ENCODE measurements at regions not wholly inside any gene's neighbourhood (a gene's known extent, or its start where the extent isn't known, plus 50 kb on each side); places are given as distances from the start of the nearest gene placed in this dataset.
"Not testable (repeated sequence)": the region's sequence is repeated elsewhere in the genome, so short reads cannot be mapped to it uniquely, and the experiment has no call there.

DNA sequence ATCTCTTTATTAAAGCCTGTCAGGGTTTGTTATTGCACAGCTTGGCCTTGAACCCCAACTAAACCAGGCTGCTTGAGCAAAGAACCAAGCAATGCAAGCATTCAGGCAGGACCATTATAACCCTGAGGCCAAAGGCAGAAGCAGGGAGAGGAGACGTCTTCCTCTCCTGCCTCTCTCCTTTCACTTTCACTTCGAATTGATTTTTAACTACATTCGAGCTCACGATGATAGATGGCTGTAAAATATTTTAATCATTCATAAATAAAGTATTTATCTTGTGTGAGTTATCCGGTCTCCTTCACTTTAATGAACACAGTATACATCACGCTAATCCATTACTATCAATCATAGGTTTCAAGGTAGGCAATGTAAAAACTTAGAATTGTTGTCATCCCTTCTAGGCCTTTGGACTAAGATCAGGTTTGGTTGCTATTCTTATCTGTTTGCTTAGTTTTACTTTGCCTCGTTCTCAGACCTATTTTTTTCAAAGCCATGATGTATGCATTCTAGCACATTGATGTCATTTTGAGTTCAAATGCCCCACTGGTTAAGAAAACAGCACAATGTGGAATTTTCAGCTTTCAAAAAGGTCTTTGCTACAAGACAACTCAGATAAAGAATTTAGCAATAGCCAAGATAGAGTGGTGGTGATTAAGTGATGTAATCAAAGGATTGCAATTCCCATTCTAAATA, 480.2 kb upstream of the RUNX1 start:
- DNase-seq, result no peak

- no peak for DNase-seq
These were observed 479.3 kb upstream of the RUNX1 start for GRCh38 chr21:35528116-35529042.

- DNase-seq, result no peak
These were observed 478.3 kb upstream of the RUNX1 start for GRCh38 chr21:35527358-35527757.

DNA sequence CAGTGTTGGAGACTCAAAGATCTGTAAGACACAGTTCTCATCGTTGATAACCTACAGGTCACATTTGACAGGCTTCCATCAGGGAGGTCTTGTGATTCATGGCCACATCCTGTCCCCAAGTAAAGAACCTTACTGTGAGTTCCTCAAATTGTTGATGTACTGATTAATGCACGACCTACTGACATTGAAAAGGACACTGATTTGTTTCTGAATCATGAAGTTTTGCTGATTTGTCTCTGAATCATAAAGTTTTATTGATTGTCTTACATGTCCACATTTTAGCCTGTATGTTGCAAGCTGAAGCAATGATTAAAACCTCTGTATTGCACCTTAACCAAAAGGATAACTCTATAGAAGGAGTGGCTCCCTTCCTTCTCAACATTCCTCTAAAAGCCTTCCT, 476.3 kb upstream of the RUNX1 start:
- no peak for DNase-seq

- DNase-seq, result no peak
These were observed 472.9 kb upstream of the RUNX1 start for GRCh38 chr21:35521852-35522505.

DNA sequence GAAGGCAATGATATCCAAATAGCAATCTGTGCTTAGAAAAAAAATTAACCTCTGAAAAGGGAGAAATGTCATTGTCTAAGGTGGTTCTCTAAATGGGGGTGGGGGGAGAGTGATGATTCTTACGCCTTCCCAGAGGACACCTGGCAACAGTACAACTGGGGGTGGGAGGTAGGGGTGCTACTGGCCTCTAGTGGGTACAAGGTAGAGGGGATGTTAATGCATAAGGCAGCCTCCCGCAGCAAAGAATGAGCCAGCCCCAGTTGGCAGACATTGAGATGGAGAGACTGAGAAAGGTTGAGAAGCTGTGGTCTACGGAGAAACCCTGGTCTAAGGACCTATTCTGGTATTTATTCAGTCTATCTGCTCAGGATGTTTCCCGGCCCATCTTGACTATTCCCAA, 472.2 kb upstream of the RUNX1 start:
- DNase-seq, result no peak

- no peak for DNase-seq
These were observed 471.8 kb upstream of the RUNX1 start for GRCh38 chr21:35520856-35521255.

GRCh38 chr21:35520302-35520701, 471.2 kb upstream of the RUNX1 start:
- DNase-seq, result no peak

DNA sequence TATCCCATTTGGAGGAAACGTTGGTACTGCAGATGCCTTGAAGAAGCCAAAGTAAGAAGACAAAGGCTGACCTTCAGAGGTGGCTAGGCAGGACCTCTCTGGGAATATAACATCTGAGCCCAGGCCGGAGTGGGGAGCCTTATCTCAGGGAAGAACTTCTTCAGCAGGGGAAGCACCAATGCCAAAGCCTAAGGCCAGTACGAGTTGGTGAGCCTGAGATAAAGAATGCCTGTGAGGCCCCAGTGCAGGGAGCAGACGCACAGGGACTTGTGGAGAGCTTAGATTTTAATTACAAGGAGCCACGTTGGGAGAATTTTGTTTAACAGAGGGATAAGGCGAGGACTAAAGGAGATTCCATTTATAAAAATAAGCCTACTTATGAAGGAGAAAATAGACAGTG, 468.8 kb upstream of the RUNX1 start:
- no peak for DNase-seq

DNA sequence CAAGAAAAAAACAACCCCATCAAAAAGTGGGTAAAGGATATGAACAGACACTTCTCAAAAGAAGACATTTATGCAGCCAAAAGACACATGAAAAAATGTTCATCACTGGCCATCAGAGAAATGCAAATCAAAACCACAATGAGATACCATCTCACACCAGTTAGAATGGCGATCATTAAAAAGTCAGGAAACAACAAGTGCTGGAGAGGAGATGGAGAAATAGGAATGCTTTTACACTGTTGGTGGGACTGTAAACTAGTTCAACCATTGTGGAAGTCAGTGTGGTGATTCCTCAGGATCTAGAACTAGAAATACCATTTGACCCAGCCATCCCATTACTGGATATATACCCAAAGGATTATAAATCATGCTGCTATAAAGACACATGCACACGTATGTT, 467.2 kb upstream of the RUNX1 start:
- not testable (repeated sequence) for DNase-seq

- no peak for DNase-seq
These were observed 463.2 kb upstream of the RUNX1 start for GRCh38 chr21:35512346-35512745.

DNA sequence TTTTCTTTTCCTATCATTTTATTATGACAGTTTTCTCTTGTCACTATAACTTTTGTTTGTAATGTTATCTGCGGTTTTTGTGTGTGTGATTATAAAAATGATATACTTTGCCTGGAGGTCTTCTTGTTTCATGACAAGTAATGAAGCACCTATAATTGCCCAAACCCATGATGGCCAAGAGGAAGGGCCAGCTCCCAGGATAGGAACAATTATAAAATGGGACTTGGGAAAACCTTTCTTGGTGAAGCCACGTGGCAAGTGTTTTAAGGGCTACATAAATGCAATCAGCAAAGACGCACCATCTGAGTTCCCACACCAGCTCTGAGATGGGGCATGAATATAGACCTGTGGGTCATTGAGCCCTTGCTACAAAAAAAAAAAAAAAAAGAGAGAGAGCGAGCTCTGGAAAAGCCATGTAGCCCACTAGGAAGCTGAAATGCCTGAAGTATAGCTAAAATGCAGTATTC, 462.6 kb upstream of the RUNX1 start:
- no peak for DNase-seq

DNA sequence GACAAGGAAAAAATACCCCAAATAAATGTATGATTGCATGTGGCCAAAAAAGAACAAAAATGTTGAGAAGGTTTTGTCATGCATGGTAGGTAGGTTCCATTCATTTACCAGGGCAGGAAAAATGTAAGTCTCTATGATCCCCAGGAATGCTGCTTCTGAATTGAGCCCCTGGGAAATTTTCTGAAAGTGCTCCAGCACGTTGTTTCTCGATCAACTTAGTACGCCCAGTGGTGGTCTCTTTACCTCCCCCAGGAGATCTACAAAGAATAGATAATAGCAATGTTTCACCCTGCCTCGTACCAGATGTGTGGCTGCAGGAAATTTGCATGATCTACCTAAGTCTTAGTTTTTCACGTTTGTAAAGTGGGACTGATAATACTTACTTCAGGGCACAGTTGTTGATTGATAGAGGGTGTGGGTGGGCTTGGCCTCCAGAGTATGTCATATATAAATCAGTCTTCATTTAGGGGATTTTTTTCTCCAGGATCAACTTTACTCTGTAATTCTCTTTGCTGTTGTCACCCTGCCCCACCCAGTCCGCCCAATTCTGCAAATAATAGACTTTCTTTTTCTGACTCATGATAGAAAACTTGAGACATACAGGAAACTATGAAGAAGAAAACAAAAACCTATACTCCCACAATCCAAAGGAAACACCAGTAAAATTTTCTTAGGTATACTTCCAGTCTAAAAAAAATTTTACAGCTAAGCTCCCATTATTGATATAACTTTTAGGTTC, 462.0 kb upstream of the RUNX1 start:
- DNase-seq, result no peak

DNA sequence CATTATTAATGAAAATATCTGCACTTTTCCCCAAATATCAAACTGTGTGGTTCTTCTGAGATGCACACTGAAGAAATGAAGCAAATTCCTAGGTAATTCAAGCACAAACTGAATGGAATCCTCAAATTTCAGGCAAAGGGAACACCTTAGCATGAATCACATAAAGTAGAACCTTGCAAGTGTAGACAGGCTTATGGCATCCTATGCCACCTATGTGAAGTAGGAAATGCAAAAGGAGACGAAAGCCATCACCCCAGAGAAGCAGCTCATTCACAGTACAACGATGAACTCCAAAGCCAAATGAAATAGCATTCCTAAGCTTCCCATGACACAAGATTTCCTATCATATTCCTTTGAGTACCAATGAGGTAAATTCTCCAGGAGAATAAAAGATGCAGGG, 461.2 kb upstream of the RUNX1 start:
- no peak for DNase-seq

DNA sequence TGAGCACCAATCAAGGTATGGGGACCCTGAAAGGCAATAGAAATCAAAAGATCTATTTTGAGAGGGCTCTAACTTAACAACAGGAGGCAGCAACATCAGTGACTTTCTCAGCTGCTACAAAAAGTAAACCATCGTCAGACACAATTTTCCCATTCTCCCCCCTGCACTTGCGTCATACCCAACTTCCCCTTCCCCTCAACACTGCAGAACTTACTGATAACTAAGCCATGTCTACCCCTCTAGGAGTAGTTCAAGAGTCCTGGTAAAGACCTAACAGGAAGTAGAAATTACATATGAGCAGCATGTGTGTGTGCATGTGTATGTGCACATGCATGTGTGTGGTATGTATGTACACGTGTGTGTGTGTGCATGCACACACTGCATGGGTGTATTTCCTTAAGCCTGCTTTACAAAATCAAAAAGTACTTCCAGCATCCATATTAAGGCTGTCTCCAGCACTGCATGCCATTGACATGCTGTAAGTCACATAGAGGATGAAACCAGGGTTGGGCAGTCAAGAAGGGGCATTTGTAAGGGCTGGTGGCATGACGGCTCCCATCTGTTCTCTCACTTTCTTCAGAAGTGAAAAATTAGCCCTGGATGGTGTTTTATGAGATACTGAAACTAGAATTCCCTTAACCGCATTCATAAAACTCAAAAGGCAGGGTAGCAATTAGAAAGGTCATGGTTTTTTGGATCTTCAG, 460.1 kb upstream of the RUNX1 start:
- DNase-seq, result no peak

DNA sequence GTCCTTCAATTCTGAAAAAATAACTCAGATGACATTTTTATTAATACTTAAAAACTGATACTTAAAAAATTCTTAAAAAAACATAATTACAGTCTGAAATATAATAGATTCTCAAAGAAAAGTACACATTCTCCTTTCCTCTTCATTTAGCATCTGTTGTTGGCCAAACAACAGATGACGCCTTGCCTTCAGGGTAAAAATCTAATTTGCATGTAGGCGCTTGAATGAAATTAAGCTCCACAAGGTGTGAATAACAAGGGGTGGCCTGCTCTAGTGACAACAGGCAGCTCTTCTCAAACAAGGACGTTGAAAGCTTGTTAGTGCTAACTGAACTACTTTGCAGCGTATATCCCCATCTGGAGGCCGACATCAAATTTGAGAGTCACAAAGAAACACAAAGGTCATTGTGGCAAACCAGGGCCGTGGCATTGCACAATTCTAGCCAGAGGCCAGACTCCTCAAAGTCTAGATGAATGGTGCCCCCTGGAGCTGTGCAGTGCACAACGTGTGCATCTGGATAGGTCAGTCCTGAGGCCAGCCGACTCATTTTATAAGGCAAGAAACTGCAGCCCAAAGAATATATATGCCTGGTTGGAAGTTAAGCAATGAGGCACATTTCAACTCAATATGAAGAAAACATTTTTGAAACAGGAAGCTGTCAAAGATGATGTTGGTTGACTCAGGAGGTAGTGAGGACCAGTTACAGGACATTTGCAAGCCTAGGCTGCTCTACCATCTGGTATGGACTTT, 459.2 kb upstream of the RUNX1 start:
- no peak for DNase-seq

- DNase-seq, result no peak
These were observed 458.2 kb upstream of the RUNX1 start for GRCh38 chr21:35507181-35507759.

GRCh38 chr21:35506771-35507170, 457.7 kb upstream of the RUNX1 start:
- no peak for DNase-seq

GRCh38 chr21:35506352-35506751, 457.2 kb upstream of the RUNX1 start:
- DNase-seq, result no peak

DNA sequence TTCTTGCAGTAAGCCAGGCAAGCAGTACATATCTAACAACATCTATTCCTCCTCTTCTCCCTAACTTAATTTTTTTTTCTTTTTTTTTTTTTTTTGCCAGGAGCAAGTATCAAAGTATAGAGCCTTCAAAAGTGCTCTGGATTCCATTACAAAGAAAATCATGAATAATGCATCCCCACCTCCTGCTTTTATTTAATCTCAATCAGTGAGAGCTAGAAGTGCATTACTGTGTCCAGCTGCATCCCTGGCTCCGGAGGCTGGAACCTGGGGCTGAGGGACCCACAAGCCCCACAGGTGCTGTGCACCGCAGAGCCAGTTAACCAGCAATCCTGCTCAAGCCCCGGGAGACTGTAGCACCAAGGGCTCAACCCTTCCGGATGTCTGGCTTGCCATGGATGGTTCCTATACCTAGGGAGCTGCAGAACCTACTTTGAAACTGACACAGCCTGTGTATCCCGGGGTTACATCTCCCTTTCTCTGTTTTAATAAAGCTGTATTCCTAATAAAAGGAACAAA, 455.9 kb upstream of the RUNX1 start:
- no peak for DNase-seq
